HUES6 (cell line): ENCODE measurements at regions not wholly inside any gene's neighbourhood (a gene's known extent, or its start where the extent isn't known, plus 50 kb on each side); places are given as distances from the start of the nearest gene placed in this dataset.

Source experiments
- H3K27ac ChIP-seq: 2 replicates; pipeline ENCODE4 v1.7.0; 2013; ENCODE audit warnings: low read depth, mild to moderate bottlenecking, low read length, inconsistent platforms
- H3K27me3 ChIP-seq: 2 replicates; pipeline ENCODE4 v1.6.1; 2013; ENCODE audit warnings: low read length; ENCODE audit not compliant: control insufficient read depth, insufficient read depth
- H3K36me3 ChIP-seq: 2 replicates; pipeline ENCODE4 v1.6.1; 2013; ENCODE audit warnings: low read length; ENCODE audit not compliant: control insufficient read depth, insufficient read depth
- H3K4me1 ChIP-seq: 2 replicates; pipeline ENCODE4 v1.6.1; 2013; ENCODE audit warnings: low read length; ENCODE audit not compliant: control insufficient read depth, insufficient read depth
- H3K4me3 ChIP-seq: 2 replicates; pipeline ENCODE4 v1.5.1; 2013; ENCODE audit warnings: low read depth, low read length
- H3K9ac ChIP-seq: one replicate; pipeline ENCODE4 v1.6.1; 2013; ENCODE audit warnings: mild to moderate bottlenecking, low read length
- H3K9me3 ChIP-seq: 2 replicates; pipeline ENCODE4 v1.6.1; 2013; ENCODE audit warnings: low read depth, low read length; ENCODE audit not compliant: control insufficient read depth, insufficient read depth

- Histone ChIP-seq H3K36me3 (no peaks in the 10 kb centered on the region), H3K27ac (no peak overlapping the region), H3K9me3 (no peaks in the 10 kb centered on the region)
Observed at GRCh38 chr1:219523411-219523810, 89.5 kb downstream of the ZC3H11B start.

DNA sequence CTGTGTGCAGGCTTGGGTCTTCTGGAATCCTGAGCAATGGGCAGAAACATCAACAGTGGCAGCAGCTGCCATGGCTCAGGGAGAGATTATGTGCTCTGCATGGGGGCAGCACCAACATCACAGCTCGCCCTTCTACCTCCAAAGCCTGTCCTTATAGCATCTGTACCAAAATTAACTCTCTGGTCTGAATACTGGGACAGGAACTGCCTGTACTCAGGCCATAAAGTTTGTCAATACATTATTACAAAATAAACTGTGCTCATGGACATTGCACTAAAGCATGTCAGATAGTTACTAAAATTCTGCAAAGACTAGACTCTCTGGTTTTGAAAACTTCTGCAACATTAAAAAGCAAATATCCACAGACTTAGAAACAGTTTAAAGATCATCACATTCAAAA, 91.6 kb downstream of the ZC3H11B start:
- Histone ChIP-seq H3K4me3 (no peak overlapping the region), H3K9me3 (no peaks in the 10 kb centered on the region), H3K27ac (no peak overlapping the region), H3K27me3 (no peaks in the 10 kb centered on the region), H3K36me3 (no peaks in the 10 kb centered on the region), H3K4me1 (no peaks in the 10 kb centered on the region), H3K9ac (no peak overlapping the region)

More at GRCh38 chr1:219523411-219523810, 89.5 kb downstream of the ZC3H11B start:
- Histone ChIP-seq H3K27me3 (no peaks in the 10 kb centered on the region), H3K9ac (no peak overlapping the region), H3K4me1 (peaks cover under 1% of the 10 kb centered on the region; the same call in 1 of the 2 replicates), H3K4me3 (no peak overlapping the region)

DNA sequence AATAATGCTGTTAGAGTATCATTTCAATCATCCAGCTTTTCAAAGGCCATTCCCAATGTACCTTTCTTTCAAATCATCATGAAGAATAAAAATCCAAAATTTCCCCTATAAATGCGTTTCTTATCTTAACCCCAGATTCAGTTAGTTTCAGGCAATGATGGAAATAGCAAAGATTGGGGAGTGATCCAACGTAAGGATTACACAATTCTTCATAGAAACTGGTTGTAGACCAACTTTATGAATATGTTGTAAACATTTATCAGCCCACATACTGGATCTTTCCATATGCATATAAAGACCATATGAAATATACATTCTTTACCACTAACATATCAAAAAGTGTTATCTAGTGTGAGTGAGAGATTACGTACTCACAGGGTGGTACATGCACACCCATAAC, 92.7 kb downstream of the ZC3H11B start:
- Histone ChIP-seq H3K27ac (no peak overlapping the region), H3K9me3 (no peaks in the 10 kb centered on the region), H3K36me3 (no peaks in the 10 kb centered on the region), H3K4me1 (no peaks in the 10 kb centered on the region), H3K9ac (no peak overlapping the region), H3K4me3 (no peak overlapping the region), H3K27me3 (no peaks in the 10 kb centered on the region)

DNA sequence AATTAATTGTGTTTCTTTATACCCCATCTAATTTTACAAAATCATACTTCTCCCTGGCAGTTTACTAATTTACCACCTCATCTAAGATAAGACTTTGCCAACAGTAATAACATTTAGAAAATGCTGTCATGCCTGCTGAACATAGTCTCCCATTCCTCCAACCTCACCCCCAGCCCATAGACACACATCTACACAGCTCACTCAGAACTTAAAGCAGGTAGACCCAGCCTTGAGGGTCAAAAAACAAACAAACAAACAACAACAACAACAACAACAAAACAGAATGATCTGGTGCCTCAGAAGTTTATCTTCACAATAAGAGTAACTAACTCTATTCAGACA, 94.0 kb downstream of the ZC3H11B start:
- no peaks in the 10 kb centered on the region for H3K9me3 ChIP-seq
- H3K9ac ChIP-seq: no peak overlapping the region
- no peaks in the 10 kb centered on the region for H3K27me3 ChIP-seq
- H3K27ac ChIP-seq: no peak overlapping the region
- no peaks in the 10 kb centered on the region for H3K36me3 ChIP-seq
- H3K4me3 ChIP-seq: no peak overlapping the region
- no peaks in the 10 kb centered on the region for H3K4me1 ChIP-seq

- Histone ChIP-seq H3K4me1 (no peaks in the 10 kb centered on the region), H3K36me3 (no peaks in the 10 kb centered on the region), H3K27me3 (no peaks in the 10 kb centered on the region), H3K9me3 (no peaks in the 10 kb centered on the region), H3K4me3 (no peak overlapping the region), H3K9ac (no peak overlapping the region), H3K27ac (no peak overlapping the region)
Observed at GRCh38 chr1:219518168-219518906, 94.6 kb downstream of the ZC3H11B start.

GRCh38 chr1:219517031-219517430, 95.9 kb downstream of the ZC3H11B start:
- Histone ChIP-seq H3K27ac (no peak overlapping the region), H3K27me3 (no peaks in the 10 kb centered on the region), H3K4me3 (no peak overlapping the region), H3K4me1 (no peaks in the 10 kb centered on the region), H3K9me3 (no peaks in the 10 kb centered on the region), H3K9ac (no peak overlapping the region), H3K36me3 (no peaks in the 10 kb centered on the region)

GRCh38 chr1:219514728-219515127, 98.2 kb downstream of the ZC3H11B start:
- Histone ChIP-seq H3K27ac (no peak overlapping the region), H3K36me3 (no peaks in the 10 kb centered on the region), H3K4me1 (no peaks in the 10 kb centered on the region), H3K9ac (no peak overlapping the region), H3K4me3 (no peak overlapping the region), H3K27me3 (no peaks in the 10 kb centered on the region), H3K9me3 (no peaks in the 10 kb centered on the region)

- Histone ChIP-seq H3K9me3 (no peaks in the 10 kb centered on the region), H3K4me1 (no peaks in the 10 kb centered on the region), H3K27ac (no peak overlapping the region), H3K4me3 (no peak overlapping the region), H3K9ac (no peak overlapping the region), H3K27me3 (no peaks in the 10 kb centered on the region), H3K36me3 (no peaks in the 10 kb centered on the region)
Observed at GRCh38 chr1:219507437-219507836, 105.5 kb downstream of the ZC3H11B start.

DNA sequence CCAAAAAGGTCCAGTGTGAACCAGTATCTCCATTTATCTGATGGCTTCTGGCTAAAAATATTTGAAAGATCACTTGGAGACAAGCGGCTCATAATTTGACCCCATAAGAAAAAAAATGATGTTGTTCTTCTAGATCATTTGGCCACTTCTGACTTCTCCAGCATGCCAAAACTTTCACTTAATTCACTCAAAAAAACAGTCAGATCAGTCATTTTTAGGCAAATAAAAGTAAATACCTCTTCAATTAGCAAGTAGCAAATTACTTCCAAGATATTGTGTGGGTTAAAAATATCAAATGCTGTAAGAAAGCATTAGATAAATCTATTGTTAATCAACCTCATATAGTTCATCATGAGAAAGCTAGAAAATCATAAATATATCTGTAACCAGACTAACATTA, 106.0 kb downstream of the ZC3H11B start:
- H3K27me3 ChIP-seq: no peaks in the 10 kb centered on the region
- no peak overlapping the region for H3K9ac ChIP-seq
- no peaks in the 10 kb centered on the region for H3K4me1 ChIP-seq
- no peaks in the 10 kb centered on the region for H3K36me3 ChIP-seq
- H3K27ac ChIP-seq: no peak overlapping the region
- no peaks in the 10 kb centered on the region for H3K9me3 ChIP-seq
- no peak overlapping the region for H3K4me3 ChIP-seq

GRCh38 chr1:219506473-219506899, 106.4 kb downstream of the ZC3H11B start:
- H3K27ac ChIP-seq: no peak overlapping the region
- H3K4me3 ChIP-seq: no peak overlapping the region
- no peaks in the 10 kb centered on the region for H3K9me3 ChIP-seq
- no peaks in the 10 kb centered on the region for H3K27me3 ChIP-seq
- no peaks in the 10 kb centered on the region for H3K36me3 ChIP-seq
- H3K4me1 ChIP-seq: no peaks in the 10 kb centered on the region
- no peak overlapping the region for H3K9ac ChIP-seq

GRCh38 chr1:219505886-219506285, 107.0 kb downstream of the ZC3H11B start:
- H3K36me3 ChIP-seq: no peaks in the 10 kb centered on the region
- no peaks in the 10 kb centered on the region for H3K9me3 ChIP-seq
- H3K9ac ChIP-seq: no peak overlapping the region
- H3K27me3 ChIP-seq: no peaks in the 10 kb centered on the region
- H3K27ac ChIP-seq: no peak overlapping the region
- no peak overlapping the region for H3K4me3 ChIP-seq
- no peaks in the 10 kb centered on the region for H3K4me1 ChIP-seq
